SK-N-SH (cell line): ENCODE measurements at regions not wholly inside any gene's neighbourhood (a gene's known extent, or its start where the extent isn't known, plus 50 kb on each side); places are given as distances from the start of the nearest gene placed in this dataset.

ENCODE experiments used
- CTCF ChIA-PET: fragments of 300-600, 350-600 bp; formaldehyde crosslinking; extraction: SDS; loops from one replicate; lab custom pipeline; 2021; lab: Yijun Ruan, JAX
- POLR2A ChIA-PET: fragments of 350-600 bp; sonication (Branson Sonifier 250); formaldehyde crosslinking; extraction: SDS; loops from one replicate; lab custom pipeline; 2020; ENCODE audit warnings: antibody characterized with exemption, inconsistent platforms; lab: Yijun Ruan, JAX
- DNase-seq: peaks from one replicate; pipeline ENCODE4 v3.0.0; 2012
- H2AFZ ChIP-seq: fragments of 200-600 bp; sonication (generic); 2 replicates; pipeline ENCODE4 v1.8.1; 2016; ENCODE audit warnings: antibody characterized with exemption, mild to moderate bottlenecking, low read depth
- H3F3A ChIP-seq: fragments of 200-600 bp; sonication (generic); replicated peaks from 2 replicates; pipeline ENCODE3; 2016; ENCODE audit warnings: antibody characterized with exemption, mild to moderate bottlenecking; ENCODE audit not compliant: insufficient read depth
- H3K27ac ChIP-seq, 2 experiments: fragments of 200-500 bp in 1 of 2; fragments of 200-600 bp in 1 of 2; sonication (Bioruptor generic) in 1 of 2; sonication (generic), shearing (Covaris generic) in 1 of 2; 2 replicates each; pipeline versions ENCODE4 v1.5.1 to v1.6.1; 2014 to 2016; ENCODE audit warnings: low read depth in 2 of 2, inconsistent platforms in 1 of 2, low read length in 1 of 2, mild to moderate bottlenecking in 1 of 2, mixed read lengths in 1 of 2
- H3K27me3 ChIP-seq: fragments of 200-600 bp; sonication (generic), shearing (Covaris generic); 2 replicates; pipeline ENCODE4 v1.6.1; 2016; ENCODE audit warnings: mixed run types; ENCODE audit not compliant: insufficient read depth
- H3K36me3 ChIP-seq, 2 experiments: fragments of 200-500 bp in 1 of 2; fragments of 200-600 bp in 1 of 2; sonication (Bioruptor generic) in 1 of 2; sonication (generic) in 1 of 2; replicated peaks in 1 of 2; 2 replicates each; pipeline versions ENCODE3 to v1.5.1; 2014 to 2016; ENCODE audit warnings: low read length in 1 of 2, mild to moderate bottlenecking in 1 of 2; ENCODE audit not compliant: insufficient read depth in 2 of 2, control insufficient read depth in 1 of 2
- H3K4me1 ChIP-seq, 2 experiments: fragments of 200-500 bp in 1 of 2; fragments of 200-600 bp in 1 of 2; sonication (Bioruptor generic) in 1 of 2; sonication (generic), shearing (Covaris generic) in 1 of 2; 2 replicates each; pipeline versions ENCODE4 v1.5.1 to v1.6.1; 2014 to 2016; ENCODE audit warnings: low read depth in 1 of 2, low read length in 1 of 2, mixed run types in 1 of 2; ENCODE audit not compliant: insufficient read depth in 2 of 2, control insufficient read depth in 1 of 2
- H3K4me2 ChIP-seq: fragments of 200-600 bp; sonication (generic), shearing (Covaris generic); 2 replicates; pipeline ENCODE4 v1.6.1; 2017; ENCODE audit warnings: mixed run types
- H3K4me3 ChIP-seq, 2 experiments: fragments of 200-500 bp in 1 of 2; fragments of 200-600 bp in 1 of 2; sonication (Bioruptor generic) in 1 of 2; sonication (generic), shearing (Covaris generic) in 1 of 2; 2 replicates each; pipeline versions ENCODE4 v1.5.1 to v1.8.1; 2014 to 2016; ENCODE audit warnings: low read depth in 2 of 2, inconsistent platforms in 1 of 2, low read length in 1 of 2, mild to moderate bottlenecking in 1 of 2, mixed read lengths in 1 of 2, moderate library complexity in 1 of 2
- H3K79me2 ChIP-seq: fragments of 200-600 bp; sonication (generic); 2 replicates; pipeline ENCODE4 v1.8.1; 2017; ENCODE audit warnings: mild to moderate bottlenecking; ENCODE audit not compliant: insufficient read depth
- H3K9ac ChIP-seq: fragments of 200-600 bp; sonication (generic); 2 replicates; pipeline ENCODE4 v1.6.1; 2017; ENCODE audit warnings: mixed run types
- H3K9me2 ChIP-seq: fragments of 200-600 bp; sonication (generic); 2 replicates; pipeline ENCODE4 v1.6.1; 2017; ENCODE audit warnings: mixed run types
- H3K9me3 ChIP-seq: fragments of 200-600 bp; sonication (generic); 2 replicates; pipeline ENCODE4 v1.6.1; 2017; ENCODE audit warnings: mixed run types, mild to moderate bottlenecking, moderate library complexity
- H4K20me1 ChIP-seq: fragments of 200-600 bp; sonication (generic); 2 replicates; pipeline ENCODE4 v1.6.1; 2017; ENCODE audit warnings: mild to moderate bottlenecking, mixed run types; ENCODE audit not compliant: insufficient read depth
- CHD2 ChIP-seq: fragments of 150-350 bp; IDR thresholded peaks from 2 replicates; pipeline ENCODE4 v1.6.1; 2018; ENCODE audit warnings: low read length; ENCODE audit not compliant: partially characterized antibody
- EP300 ChIP-seq, 2 experiments: IDR thresholded peaks; 2 replicates each; pipeline versions ENCODE4 v1.4.0 to v1.6.1; 2012; ENCODE audit warnings: borderline replicate concordance in 1 of 2, low read depth in 1 of 2, low read length in 1 of 2
- EZH2phosphoT487 ChIP-seq: fragments of 200-600 bp; sonication (generic); IDR thresholded peaks from 2 replicates; pipeline ENCODE4 v1.6.1; 2017; ENCODE audit warnings: low read depth, mixed run types, mild to moderate bottlenecking, antibody characterized with exemption, moderate library complexity, borderline replicate concordance
- FOXJ3 ChIP-seq: sonication (generic); formaldehyde crosslinking; IDR thresholded peaks from 2 replicates; pipeline ENCODE4 v1.5.1; 2020; ENCODE audit warnings: mild to moderate bottlenecking, missing genetic modification reagents
- FOXM1 ChIP-seq: IDR thresholded peaks from 2 replicates; pipeline ENCODE4 v1.4.0; 2012; ENCODE audit warnings: low read depth, mild to moderate bottlenecking
- GABPA ChIP-seq: IDR thresholded peaks from 2 replicates; pipeline ENCODE4 v1.4.0; 2012; ENCODE audit warnings: low read depth, mild to moderate bottlenecking
- JUND ChIP-seq: IDR thresholded peaks from 2 replicates; pipeline ENCODE4 v1.4.0; 2012
- MXI1 ChIP-seq: IDR thresholded peaks from 2 replicates; pipeline ENCODE4 v1.6.1; 2012; ENCODE audit warnings: mild to moderate bottlenecking, low read depth, low read length, improper control_type of control experiment
- NFIC ChIP-seq: IDR thresholded peaks from 2 replicates; pipeline ENCODE4 v1.4.0; 2012; ENCODE audit warnings: borderline replicate concordance
- POLR2AphosphoS5 ChIP-seq: IDR thresholded peaks from 2 replicates; pipeline ENCODE4 v1.6.1; 2012; ENCODE audit warnings: low read depth, low read length
- RAD21 ChIP-seq: IDR thresholded peaks from 2 replicates; pipeline ENCODE4 v1.6.1; 2012; ENCODE audit warnings: mild to moderate bottlenecking, low read length
- RCOR1 ChIP-seq: fragments of 150-350 bp; IDR thresholded peaks from 2 replicates; pipeline ENCODE4 v1.6.1; 2017; ENCODE audit warnings: antibody characterized with exemption, low read length
- REST ChIP-seq: IDR thresholded peaks from 2 replicates; pipeline ENCODE4 v1.6.1; 2012; ENCODE audit warnings: mild to moderate bottlenecking, low read depth, low read length, moderate library complexity
- RXRA ChIP-seq: IDR thresholded peaks from 2 replicates; pipeline ENCODE4 v1.4.0; 2012; ENCODE audit warnings: low read depth, mild to moderate bottlenecking, borderline replicate concordance
- SIN3A ChIP-seq: IDR thresholded peaks from 2 replicates; pipeline ENCODE4 v1.6.1; 2012; ENCODE audit warnings: low read depth, mild to moderate bottlenecking, low read length, moderate library complexity, borderline replicate concordance
- SMC3 ChIP-seq: IDR thresholded peaks from 2 replicates; pipeline ENCODE4 v1.6.1; 2012; ENCODE audit warnings: low read depth, low read length, improper control_type of control experiment
- TAF1 ChIP-seq: IDR thresholded peaks from 2 replicates; pipeline ENCODE4 v1.6.1; 2012; ENCODE audit warnings: low read depth, mild to moderate bottlenecking, low read length, moderate library complexity, borderline replicate concordance
- TEAD4 ChIP-seq: IDR thresholded peaks from 2 replicates; pipeline ENCODE4 v1.4.0; 2012; ENCODE audit warnings: mild to moderate bottlenecking, borderline replicate concordance; ENCODE audit not compliant: insufficient read depth
- YY1 ChIP-seq: IDR thresholded peaks from 2 replicates; pipeline ENCODE4 v1.4.0; 2012; ENCODE audit warnings: low read depth, mild to moderate bottlenecking
- WGBS: methylation state at CpG from one replicate; pipeline ENCODE4 v1.1.6; 2017; ENCODE audit warnings: low lambda C conversion rate; 5-methylcytosine and 5-hydroxymethylcytosine counted together
- TF ChIP-seq, protein P1 (sequence below): fragments of 150-350 bp; IDR thresholded peaks from 2 replicates; pipeline ENCODE4 v1.6.1; 2016; ENCODE audit warnings: mild to moderate bottlenecking, low read depth, low read length
- TF ChIP-seq, protein P2 (sequence below): IDR thresholded peaks from 2 replicates; pipeline ENCODE4 v1.4.0; 2012; ENCODE audit warnings: low read depth

DNA sequence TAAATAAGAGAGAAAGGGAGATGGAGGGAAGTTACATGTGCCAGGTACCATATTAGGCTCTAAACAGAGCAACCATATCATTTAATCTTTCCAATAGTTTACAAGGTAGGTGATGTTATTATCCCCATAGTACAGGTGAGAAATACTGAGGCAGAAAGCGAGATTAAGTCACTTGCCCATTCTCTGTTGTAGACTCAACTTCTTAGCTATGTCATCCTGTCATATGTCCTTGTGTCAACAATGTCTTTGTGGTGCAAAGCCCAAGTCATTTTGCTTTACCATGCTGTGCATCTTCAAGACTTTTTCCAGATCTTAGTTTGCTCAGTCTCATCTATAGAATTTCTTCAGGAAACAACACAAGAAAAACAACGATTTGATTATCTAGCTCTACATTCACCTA lies 205.0 kb upstream of the E2F8 start:
- CTCF ChIA-PET: interaction anchor here (1.9 kb wide), 1 partner anchor 16 kb away, joined by 4 read pairs; no protein-coding TSS in a partner anchor

DNA sequence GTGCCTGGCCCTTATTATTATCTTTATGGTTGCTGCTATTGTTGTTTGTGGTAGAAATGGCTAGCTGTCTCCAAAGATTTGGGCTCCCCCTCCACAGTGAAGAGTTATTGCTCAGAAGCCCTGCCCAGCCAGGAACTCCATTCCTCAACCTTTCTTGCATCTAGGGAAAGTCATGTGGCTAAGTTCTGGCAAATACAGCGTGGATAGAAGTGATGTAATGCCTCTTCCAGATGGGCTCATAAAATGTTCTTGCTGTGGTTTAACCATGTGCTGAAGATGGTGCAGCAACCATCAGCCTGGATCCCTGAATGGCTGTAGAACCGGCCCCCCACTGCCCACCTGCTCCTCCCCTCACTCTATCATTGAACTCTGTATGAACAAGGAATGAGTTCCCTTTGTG lies 203.5 kb upstream of the E2F8 start:
- ChIA-PET CTCF (no interaction called here), POLR2A (no interaction called here)
- H3K27me3 ChIP-seq: no peaks in the 10 kb centered on the region; the same call in none of the 2 replicates
- no peaks in the 10 kb centered on the region for H4K20me1 ChIP-seq
- peaks cover 0 to 19% of the 10 kb centered on the region in 2 experiments; a peak in 1 of 4 replicates for H3K4me1 ChIP-seq
- no peak for TF ChIP-seq EZH2phosphoT487
- TF ChIP-seq EP300 (IDR thresholded peaks at IDR 0.05; ENCODE audit: borderline replicate concordance in 1 of 2, low read depth in 1 of 2, low read length in 1 of 2): no peak
- no peak for TF ChIP-seq CHD2
- TF ChIP-seq FOXM1: no peak
- no peak for TF ChIP-seq POLR2AphosphoS5
- no peak for TF ChIP-seq REST
- no peak for TF ChIP-seq TAF1
- TF ChIP-seq TEAD4: no peak
- no peak for TF ChIP-seq NFIC
- TF ChIP-seq RXRA: no peak
- TF ChIP-seq, protein P1, sequence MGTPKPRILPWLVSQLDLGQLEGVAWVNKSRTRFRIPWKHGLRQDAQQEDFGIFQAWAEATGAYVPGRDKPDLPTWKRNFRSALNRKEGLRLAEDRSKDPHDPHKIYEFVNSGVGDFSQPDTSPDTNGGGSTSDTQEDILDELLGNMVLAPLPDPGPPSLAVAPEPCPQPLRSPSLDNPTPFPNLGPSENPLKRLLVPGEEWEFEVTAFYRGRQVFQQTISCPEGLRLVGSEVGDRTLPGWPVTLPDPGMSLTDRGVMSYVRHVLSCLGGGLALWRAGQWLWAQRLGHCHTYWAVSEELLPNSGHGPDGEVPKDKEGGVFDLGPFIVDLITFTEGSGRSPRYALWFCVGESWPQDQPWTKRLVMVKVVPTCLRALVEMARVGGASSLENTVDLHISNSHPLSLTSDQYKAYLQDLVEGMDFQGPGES: no peak
- TF ChIP-seq, all 33 proteins: peak for 0
- no peak overlapping the region for H3K4me2 ChIP-seq
- H3K4me3 ChIP-seq: no peak overlapping the region
- no peaks in the 10 kb centered on the region for H3K9me2 ChIP-seq
- no peaks in the 10 kb centered on the region for H3K36me3 ChIP-seq
- no peaks in the 10 kb centered on the region for H3K79me2 ChIP-seq
- no peaks in the 10 kb centered on the region for H3F3A ChIP-seq
- 64% methylated on average over 2 of the region's 2 CpGs for WGBS
- no peak for DNase-seq
- H2AFZ ChIP-seq: no peak overlapping the region
- no peak overlapping the region for H3K27ac ChIP-seq
- no peak overlapping the region for H3K9ac ChIP-seq
- H3K9me3 ChIP-seq: no peaks in the 10 kb centered on the region

More for the DNA sequence above, 205.0 kb upstream of the E2F8 start:
- no peak for DNase-seq
- Histone ChIP-seq H3K4me1 (peaks cover 0 to 19% of the 10 kb centered on the region in 2 experiments; a peak in 1 of 4 replicates), H3K9me2 (no peaks in the 10 kb centered on the region), H3F3A (no peaks in the 10 kb centered on the region), H3K9me3 (no peaks in the 10 kb centered on the region), H3K27ac (no peak overlapping the region), H2AFZ (no peak overlapping the region), H3K27me3 (peaks cover 4% of the 10 kb centered on the region), H3K36me3 (no peaks in the 10 kb centered on the region), H3K4me2 (no peak overlapping the region), H3K4me3 (no peak overlapping the region), H3K9ac (no peak overlapping the region), H4K20me1 (no peaks in the 10 kb centered on the region), H3K79me2 (no peaks in the 10 kb centered on the region)
- POLR2A ChIA-PET: interaction anchor here (0.6 kb wide), 1 partner anchor 1883 kb away, joined by 4 read pairs; no protein-coding TSS in a partner anchor
- TF ChIP-seq, protein P2, sequence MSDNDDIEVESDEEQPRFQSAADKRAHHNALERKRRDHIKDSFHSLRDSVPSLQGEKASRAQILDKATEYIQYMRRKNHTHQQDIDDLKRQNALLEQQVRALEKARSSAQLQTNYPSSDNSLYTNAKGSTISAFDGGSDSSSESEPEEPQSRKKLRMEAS: no peak
- TF ChIP-seq YY1 (no peak), FOXM1 (no peak), GABPA (no peak), FOXJ3 (CRISPR knock-in tag) (no peak), EP300 (IDR thresholded peaks at IDR 0.05; ENCODE audit: borderline replicate concordance in 1 of 2, low read depth in 1 of 2, low read length in 1 of 2) (no peak), JUND (no peak), CHD2 (no peak), RAD21 (no peak), NFIC (no peak), SIN3A (no peak), RCOR1 (no peak), MXI1 (no peak), SMC3 (no peak)
- 8% methylated on average over 2 of the region's 2 CpGs for WGBS
